Panc1 (cell line): ENCODE measurements at regions not wholly inside any gene's neighbourhood (a gene's known extent, or its start where the extent isn't known, plus 50 kb on each side); places are given as distances from the start of the nearest gene placed in this dataset.

Source experiments
- ATAC-seq: fragments of 200-7000 bp; cut with Tn5 transposase; 2 replicates; pipeline ENCODE4 v1.9.1; 2020; ENCODE audit warnings: mild to moderate bottlenecking, moderate library complexity
- BruUV-seq: library from RNA; stranded (reverse); fragments of 400-500 nt; replicated peaks from 2 replicates; lab custom pipeline; 2021; lab: Mats Ljungman, UMichigan
- CTCF ChIA-PET: fragments of 300-600 bp; sonication (Branson Sonifier 250); formaldehyde crosslinking; loops from one replicate; lab custom pipeline; 2022; ENCODE audit warnings: antibody characterized with exemption; lab: Charles Lee
- POLR2A ChIA-PET: fragments of 300-600 bp; sonication (Branson Sonifier 250); formaldehyde crosslinking; loops from one replicate; lab custom pipeline; 2022; ENCODE audit warnings: antibody characterized with exemption; lab: Charles Lee
- DNase-seq: peaks from one replicate; pipeline ENCODE4 v3.0.0-alpha.2; 2010; ENCODE audit warnings: low read depth, low spot score
- H3K27ac ChIP-seq: 2 replicates; pipeline ENCODE4 v1.5.1; 2011; ENCODE audit warnings: mild to moderate bottlenecking, low read length, inconsistent platforms
- H3K27me3 ChIP-seq: fragments of 200-500 bp; sonication (Bioruptor generic); 2 replicates; pipeline ENCODE4 v1.6.0; 2014; ENCODE audit warnings: low read length, inconsistent platforms; ENCODE audit not compliant: control insufficient read depth, insufficient read depth
- H3K36me3 ChIP-seq: fragments of 200-500 bp; sonication (Bioruptor generic); 2 replicates; pipeline ENCODE4 v1.5.1; 2014; ENCODE audit warnings: inconsistent platforms, mild to moderate bottlenecking, low read length, moderate library complexity; ENCODE audit not compliant: control insufficient read depth, insufficient read depth
- H3K4me1 ChIP-seq: 2 replicates; pipeline ENCODE4 v1.5.1; 2011; ENCODE audit warnings: inconsistent platforms, mild to moderate bottlenecking, low read length, moderate library complexity; ENCODE audit not compliant: control insufficient read depth, insufficient read depth
- H3K4me3 ChIP-seq, 2 experiments: 2 replicates each; pipeline ENCODE4 v1.5.1; 2011 to 2012; ENCODE audit warnings: low read depth in 2 of 2, low read length in 2 of 2, mild to moderate bottlenecking in 2 of 2, inconsistent platforms in 1 of 2, moderate library complexity in 1 of 2
- H3K9me3 ChIP-seq: fragments of 200-500 bp; sonication (Bioruptor generic); 2 replicates; pipeline ENCODE4 v1.5.1; 2014; ENCODE audit warnings: low read depth, mild to moderate bottlenecking, inconsistent platforms, low read length, moderate library complexity; ENCODE audit not compliant: control insufficient read depth, insufficient read depth
- POLR2AphosphoS5 ChIP-seq: IDR thresholded peaks from 2 replicates; pipeline ENCODE4 v1.6.1; 2012; ENCODE audit warnings: mild to moderate bottlenecking, low read depth, low read length, moderate library complexity
- SIN3A ChIP-seq: IDR thresholded peaks from 2 replicates; pipeline ENCODE4 v1.6.1; 2012; ENCODE audit warnings: low read depth, mild to moderate bottlenecking, low read length, moderate library complexity, borderline replicate concordance; ENCODE audit not compliant: insufficient read depth
- TCF7L2 ChIP-seq: IDR thresholded peaks from 2 replicates; pipeline ENCODE4 v1.6.1; 2011; ENCODE audit warnings: mild to moderate bottlenecking, low read depth, low read length, inconsistent platforms
- in situ Hi-C: cut with HindIII; loops from 2 replicates; pipeline ENCODE4 v1.10.0; 2016; ENCODE audit warnings: low sequenced_read_pairs, low pct_unique_long_range_greater_than_20kb
- intact Hi-C: fragments of 100-400 bp; cut with micrococcal nuclease; formaldehyde crosslinking; loops from one replicate; pipeline ENCODE4 v1.10.0; 2022; ENCODE audit not compliant: unreplicated experiment
- TF ChIP-seq, protein P1 (sequence below): fragments of 450-650 bp; IDR thresholded peaks from 2 replicates; pipeline ENCODE4 v1.5.1; 2017; ENCODE audit warnings: mild to moderate bottlenecking
- TF ChIP-seq, protein P2 (sequence below), 2 experiments: IDR thresholded peaks; 2 replicates each; pipeline ENCODE4 v1.6.1; 2011 to 2012; ENCODE audit warnings: low read depth in 2 of 2, control low read depth in 1 of 2, low read length in 1 of 2, mild to moderate bottlenecking in 1 of 2, moderate library complexity in 1 of 2; ENCODE audit not compliant: insufficient read depth in 1 of 2

DNA sequence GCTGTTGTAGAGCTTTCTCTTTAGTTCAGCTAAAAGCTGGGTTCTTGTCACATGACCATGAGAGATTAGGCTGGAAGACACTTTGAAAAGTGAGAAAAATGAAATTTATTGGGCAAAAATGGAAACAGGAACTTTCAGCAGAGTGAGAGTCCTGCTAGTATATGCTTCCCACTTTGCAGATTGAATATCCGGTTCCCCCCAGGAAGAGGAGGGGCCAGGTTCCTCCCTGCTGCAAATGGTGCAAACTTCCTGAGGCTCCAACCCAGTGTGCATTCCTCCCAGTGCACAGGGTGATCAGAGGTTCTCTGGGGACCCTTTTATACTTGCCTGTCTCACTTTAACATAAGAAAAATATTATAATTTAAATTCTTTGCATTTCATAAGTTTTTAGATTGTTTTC lies 119.9 kb upstream of the SPIN4 start:
- BruUV-seq, result no TSS peak
- Histone ChIP-seq H3K27ac (no peak overlapping the region), H3K4me1 (no peaks in the 10 kb centered on the region), H3K27me3 (no peaks in the 10 kb centered on the region), H3K4me3 (no peak overlapping the region), H3K36me3 (no peaks in the 10 kb centered on the region), H3K9me3 (peaks cover 37% of the 10 kb centered on the region; the same call in 1 of the 2 replicates)
- TF ChIP-seq, protein P1, sequence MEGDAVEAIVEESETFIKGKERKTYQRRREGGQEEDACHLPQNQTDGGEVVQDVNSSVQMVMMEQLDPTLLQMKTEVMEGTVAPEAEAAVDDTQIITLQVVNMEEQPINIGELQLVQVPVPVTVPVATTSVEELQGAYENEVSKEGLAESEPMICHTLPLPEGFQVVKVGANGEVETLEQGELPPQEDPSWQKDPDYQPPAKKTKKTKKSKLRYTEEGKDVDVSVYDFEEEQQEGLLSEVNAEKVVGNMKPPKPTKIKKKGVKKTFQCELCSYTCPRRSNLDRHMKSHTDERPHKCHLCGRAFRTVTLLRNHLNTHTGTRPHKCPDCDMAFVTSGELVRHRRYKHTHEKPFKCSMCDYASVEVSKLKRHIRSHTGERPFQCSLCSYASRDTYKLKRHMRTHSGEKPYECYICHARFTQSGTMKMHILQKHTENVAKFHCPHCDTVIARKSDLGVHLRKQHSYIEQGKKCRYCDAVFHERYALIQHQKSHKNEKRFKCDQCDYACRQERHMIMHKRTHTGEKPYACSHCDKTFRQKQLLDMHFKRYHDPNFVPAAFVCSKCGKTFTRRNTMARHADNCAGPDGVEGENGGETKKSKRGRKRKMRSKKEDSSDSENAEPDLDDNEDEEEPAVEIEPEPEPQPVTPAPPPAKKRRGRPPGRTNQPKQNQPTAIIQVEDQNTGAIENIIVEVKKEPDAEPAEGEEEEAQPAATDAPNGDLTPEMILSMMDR, result no peak
- TF ChIP-seq TCF7L2, result no peak
- POLR2A ChIA-PET, result no interaction called here
- CTCF ChIA-PET, result no interaction called here
- intact Hi-C loops, result no loop called here
- ATAC-seq, result no peak
- DNase-seq, result no peak
- in situ Hi-C loops, result no loop called here

DNA sequence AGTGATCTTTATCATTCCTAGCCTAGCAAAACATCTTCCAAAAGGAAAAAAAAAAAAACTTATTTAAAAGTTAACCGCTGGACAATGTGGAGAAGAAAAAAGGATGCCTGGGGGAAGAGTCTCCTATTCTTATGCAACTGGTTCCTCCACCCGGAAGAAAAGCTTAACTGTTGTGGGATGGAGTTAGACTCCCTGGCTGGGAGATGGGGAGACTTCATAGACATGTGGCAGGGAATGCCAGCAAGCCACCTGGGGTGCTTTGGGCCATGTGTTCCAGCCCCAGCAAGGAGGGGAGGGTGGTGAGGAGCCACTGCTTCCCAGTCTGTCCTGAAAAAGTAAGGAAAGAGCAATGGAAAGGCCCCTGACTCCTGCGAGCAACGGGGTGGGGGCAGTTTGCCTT lies 119.4 kb upstream of the SPIN4 start:
- intact Hi-C loops, result no loop called here
- TF ChIP-seq TCF7L2, result no peak
- TF ChIP-seq, protein P2, sequence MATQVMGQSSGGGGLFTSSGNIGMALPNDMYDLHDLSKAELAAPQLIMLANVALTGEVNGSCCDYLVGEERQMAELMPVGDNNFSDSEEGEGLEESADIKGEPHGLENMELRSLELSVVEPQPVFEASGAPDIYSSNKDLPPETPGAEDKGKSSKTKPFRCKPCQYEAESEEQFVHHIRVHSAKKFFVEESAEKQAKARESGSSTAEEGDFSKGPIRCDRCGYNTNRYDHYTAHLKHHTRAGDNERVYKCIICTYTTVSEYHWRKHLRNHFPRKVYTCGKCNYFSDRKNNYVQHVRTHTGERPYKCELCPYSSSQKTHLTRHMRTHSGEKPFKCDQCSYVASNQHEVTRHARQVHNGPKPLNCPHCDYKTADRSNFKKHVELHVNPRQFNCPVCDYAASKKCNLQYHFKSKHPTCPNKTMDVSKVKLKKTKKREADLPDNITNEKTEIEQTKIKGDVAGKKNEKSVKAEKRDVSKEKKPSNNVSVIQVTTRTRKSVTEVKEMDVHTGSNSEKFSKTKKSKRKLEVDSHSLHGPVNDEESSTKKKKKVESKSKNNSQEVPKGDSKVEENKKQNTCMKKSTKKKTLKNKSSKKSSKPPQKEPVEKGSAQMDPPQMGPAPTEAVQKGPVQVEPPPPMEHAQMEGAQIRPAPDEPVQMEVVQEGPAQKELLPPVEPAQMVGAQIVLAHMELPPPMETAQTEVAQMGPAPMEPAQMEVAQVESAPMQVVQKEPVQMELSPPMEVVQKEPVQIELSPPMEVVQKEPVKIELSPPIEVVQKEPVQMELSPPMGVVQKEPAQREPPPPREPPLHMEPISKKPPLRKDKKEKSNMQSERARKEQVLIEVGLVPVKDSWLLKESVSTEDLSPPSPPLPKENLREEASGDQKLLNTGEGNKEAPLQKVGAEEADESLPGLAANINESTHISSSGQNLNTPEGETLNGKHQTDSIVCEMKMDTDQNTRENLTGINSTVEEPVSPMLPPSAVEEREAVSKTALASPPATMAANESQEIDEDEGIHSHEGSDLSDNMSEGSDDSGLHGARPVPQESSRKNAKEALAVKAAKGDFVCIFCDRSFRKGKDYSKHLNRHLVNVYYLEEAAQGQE (IDR thresholded peaks at IDR 0.05; ENCODE audit: insufficient read depth in 1 of 2, low read depth in 2 of 2, low read length in 1 of 2), result no peak
- no peak for TF ChIP-seq POLR2AphosphoS5
- no peak for TF ChIP-seq SIN3A
- TF ChIP-seq, protein P1, result no peak
- in situ Hi-C loops, result no loop called here
- Histone ChIP-seq H3K36me3 (no peaks in the 10 kb centered on the region), H3K27me3 (no peaks in the 10 kb centered on the region), H3K27ac (no peak overlapping the region), H3K4me3 (no peak overlapping the region), H3K4me1 (no peaks in the 10 kb centered on the region), H3K9me3 (peaks cover 32% of the 10 kb centered on the region; the same call in 1 of the 2 replicates)
- ATAC-seq (no peak), DNase-seq (no peak)
- ChIA-PET POLR2A (no interaction called here), CTCF (no interaction called here)
- no TSS peak for BruUV-seq

DNA sequence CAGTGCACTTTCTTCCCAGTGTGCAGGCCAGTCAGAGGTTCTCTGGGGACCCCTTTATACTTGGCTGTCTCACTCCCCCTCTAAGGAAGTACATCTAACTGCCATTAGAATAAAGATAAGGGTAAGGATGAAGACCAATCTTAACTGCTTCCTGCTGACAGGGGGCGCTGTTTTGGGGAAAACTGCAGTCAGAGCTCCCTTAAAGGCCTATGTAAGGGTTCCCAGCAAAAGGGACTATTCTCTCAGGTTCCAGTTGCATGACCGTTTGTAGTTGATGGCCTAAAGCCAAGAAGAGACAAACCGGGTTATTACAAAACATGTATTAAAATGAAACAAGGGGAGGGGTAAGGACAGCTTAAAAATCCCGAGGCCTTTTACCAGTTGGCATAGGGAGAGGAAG lies 115.6 kb upstream of the SPIN4 start:
- H3K36me3 ChIP-seq, result no peaks in the 10 kb centered on the region
- ChIA-PET POLR2A (no interaction called here), CTCF (no interaction called here)
- ATAC-seq (no peak), DNase-seq (no peak)
- intact Hi-C loops, result no loop called here
- TF ChIP-seq SIN3A (no peak), POLR2AphosphoS5 (no peak)
- TF ChIP-seq, protein P1, result no peak
- TF ChIP-seq, protein P2 (IDR thresholded peaks at IDR 0.05; ENCODE audit: insufficient read depth in 1 of 2, low read depth in 2 of 2, low read length in 1 of 2), result no peak
- in situ Hi-C loops, result no loop called here
- H3K27me3 ChIP-seq, result no peaks in the 10 kb centered on the region
- no peak overlapping the region for H3K27ac ChIP-seq
- no peak overlapping the region for H3K4me3 ChIP-seq
- H3K4me1 ChIP-seq, result no peaks in the 10 kb centered on the region
- BruUV-seq, result no TSS peak
- peaks cover 8% of the 10 kb centered on the region; the same call in 1 of the 2 replicates for H3K9me3 ChIP-seq
